Testis (tissue), 2 donors: ENCODE measurements at regions not wholly inside any gene's neighbourhood (a gene's known extent, or its start where the extent isn't known, plus 50 kb on each side); places are given as distances from the start of the nearest gene placed in this dataset.
"Not testable (repeated sequence)": the region's sequence is repeated elsewhere in the genome, so short reads cannot be mapped to it uniquely, and the experiment has no call there.

Experiments used
- DNase-seq: peaks from one replicate; pipeline ENCODE4 v3.0.0-alpha.2; 2019
- H3K27ac ChIP-seq, 2 donors: fragments of 200-600 bp; sonication (generic); one replicate each; pipeline ENCODE4 v1.5.1; 2019
- H3K27me3 ChIP-seq: fragments of 200-600 bp; sonication (generic); one replicate; pipeline ENCODE4 v1.5.1; 2019
- H3K36me3 ChIP-seq: fragments of 200-600 bp; sonication (generic); one replicate; pipeline ENCODE4 v1.5.1; 2017; ENCODE audit warnings: low read depth; ENCODE audit errors: missing control alignments
- H3K4me1 ChIP-seq: fragments of 200-600 bp; sonication (generic); one replicate; pipeline ENCODE4 v1.5.1; 2019
- H3K4me3 ChIP-seq, 2 donors: fragments of 200-600 bp; sonication (generic); one replicate each; pipeline ENCODE4 v1.5.1; 2017 to 2019
- H3K9me3 ChIP-seq: fragments of 200-600 bp; sonication (generic); one replicate; pipeline ENCODE4 v1.5.1; 2017
- POLR2A ChIP-seq: fragments of 450-650 bp; IDR thresholded peaks from one replicate; pipeline ENCODE4 v1.6.1; 2017; ENCODE audit warnings: antibody characterized with exemption, mild to moderate bottlenecking, moderate library complexity
- WGBS, 2 donors: methylation state at CpG; one replicate each; pipeline ENCODE4 v1.1.5; 2018; 5-methylcytosine and 5-hydroxymethylcytosine counted together
- intact Hi-C: fragments of 100-400 bp; cut with DNase I; formaldehyde crosslinking; loops from one replicate; pipeline ENCODE4 v1.15.1; 2023; ENCODE audit warnings: low total_unique reads
- TF ChIP-seq, protein P1 (sequence below), 3 experiments: fragments of 450-650 bp in 2 of 3; fragments of 200-600 bp in 1 of 3; sonication (generic) in 1 of 3; IDR thresholded peaks; one replicate each; pipeline ENCODE4 v1.5.1; 2016 to 2019; ENCODE audit warnings: antibody characterized with exemption in 3 of 3, mild to moderate bottlenecking in 2 of 3, moderate library complexity in 1 of 3

DNA sequence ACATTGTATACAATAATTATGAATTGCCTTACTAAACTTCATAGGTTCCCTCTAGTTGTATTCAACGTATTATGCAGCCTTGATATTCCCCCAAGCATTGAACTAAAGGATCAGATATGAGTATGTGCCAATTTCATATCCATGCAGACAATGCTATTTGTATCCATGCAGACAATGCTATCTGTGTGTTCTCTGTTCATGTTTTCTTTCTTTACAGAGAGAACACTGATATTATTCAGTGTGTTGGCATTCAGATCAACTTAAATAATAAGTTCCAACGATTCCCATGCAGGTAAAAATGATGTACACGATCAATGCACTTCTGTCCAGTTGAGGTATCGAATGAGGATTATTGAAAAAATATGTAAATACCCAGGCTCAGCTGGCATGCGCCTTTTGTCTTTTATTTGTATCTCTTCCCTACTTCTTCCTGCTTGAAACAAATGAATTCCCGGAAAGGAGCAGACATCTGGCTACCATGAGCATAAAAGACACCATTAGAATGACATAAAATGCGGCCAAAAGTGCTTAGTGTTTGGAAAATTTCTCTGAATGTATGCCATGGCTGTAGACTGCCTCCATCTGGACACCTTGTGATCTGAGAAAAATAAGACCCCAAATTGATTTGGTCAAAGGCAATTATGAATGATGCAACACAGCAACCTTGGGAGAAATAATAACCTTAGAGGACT lies 731.5 kb downstream of the SLITRK1 start:
- TF ChIP-seq POLR2A: no peak
- TF ChIP-seq, protein P1, sequence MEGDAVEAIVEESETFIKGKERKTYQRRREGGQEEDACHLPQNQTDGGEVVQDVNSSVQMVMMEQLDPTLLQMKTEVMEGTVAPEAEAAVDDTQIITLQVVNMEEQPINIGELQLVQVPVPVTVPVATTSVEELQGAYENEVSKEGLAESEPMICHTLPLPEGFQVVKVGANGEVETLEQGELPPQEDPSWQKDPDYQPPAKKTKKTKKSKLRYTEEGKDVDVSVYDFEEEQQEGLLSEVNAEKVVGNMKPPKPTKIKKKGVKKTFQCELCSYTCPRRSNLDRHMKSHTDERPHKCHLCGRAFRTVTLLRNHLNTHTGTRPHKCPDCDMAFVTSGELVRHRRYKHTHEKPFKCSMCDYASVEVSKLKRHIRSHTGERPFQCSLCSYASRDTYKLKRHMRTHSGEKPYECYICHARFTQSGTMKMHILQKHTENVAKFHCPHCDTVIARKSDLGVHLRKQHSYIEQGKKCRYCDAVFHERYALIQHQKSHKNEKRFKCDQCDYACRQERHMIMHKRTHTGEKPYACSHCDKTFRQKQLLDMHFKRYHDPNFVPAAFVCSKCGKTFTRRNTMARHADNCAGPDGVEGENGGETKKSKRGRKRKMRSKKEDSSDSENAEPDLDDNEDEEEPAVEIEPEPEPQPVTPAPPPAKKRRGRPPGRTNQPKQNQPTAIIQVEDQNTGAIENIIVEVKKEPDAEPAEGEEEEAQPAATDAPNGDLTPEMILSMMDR (IDR thresholded peaks at IDR 0.05): no peak
- H3K4me3 ChIP-seq: no peak overlapping the region
- H3K27ac ChIP-seq: no peak overlapping the region
- intact Hi-C loops: no loop called here
- no peaks in the 10 kb centered on the region for H3K4me1 ChIP-seq
- H3K9me3 ChIP-seq: no peaks in the 10 kb centered on the region
- no peaks in the 10 kb centered on the region for H3K27me3 ChIP-seq
- DNase-seq: no peak
- WGBS, 2 donors: 86 to 89% methylated on average over 7 of the region's 7 CpGs
- no peaks in the 10 kb centered on the region for H3K36me3 ChIP-seq

DNA sequence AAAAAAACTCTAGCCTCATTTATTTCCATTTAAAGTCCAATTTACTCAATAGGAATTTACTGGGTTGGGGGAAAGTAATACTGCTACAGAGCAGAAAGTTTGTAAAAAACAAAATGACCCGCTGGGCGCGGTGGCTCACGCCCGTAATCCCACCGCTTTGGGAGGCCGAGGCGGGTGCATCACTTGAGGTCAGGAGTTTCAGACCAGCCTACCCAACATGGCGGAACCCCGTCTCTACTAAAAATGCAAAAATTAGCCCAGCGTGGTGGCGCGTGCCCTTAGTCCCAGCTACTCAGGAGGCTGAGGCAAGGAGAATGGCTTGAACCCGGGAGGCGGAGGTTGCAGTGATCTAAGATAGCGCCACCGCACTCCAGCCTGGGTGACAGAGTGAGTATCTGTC lies 745.6 kb downstream of the SLITRK1 start:
- H3K27me3 ChIP-seq: no peaks in the 10 kb centered on the region
- H3K4me3 ChIP-seq: peak overlapping the region in 1 of 2 donors; percentile 3
- no peak for DNase-seq
- intact Hi-C loops: no loop called here
- H3K36me3 ChIP-seq: no peaks in the 10 kb centered on the region
- 53 to 73% methylated on average over 17 of the region's 17 CpGs for WGBS, 2 donors
- H3K4me1 ChIP-seq: no peaks in the 10 kb centered on the region
- no peaks in the 10 kb centered on the region for H3K9me3 ChIP-seq
- TF ChIP-seq, protein P1 (IDR thresholded peaks at IDR 0.05): no peak
- TF ChIP-seq POLR2A: no peak
- H3K27ac ChIP-seq: no peak overlapping the region

DNA sequence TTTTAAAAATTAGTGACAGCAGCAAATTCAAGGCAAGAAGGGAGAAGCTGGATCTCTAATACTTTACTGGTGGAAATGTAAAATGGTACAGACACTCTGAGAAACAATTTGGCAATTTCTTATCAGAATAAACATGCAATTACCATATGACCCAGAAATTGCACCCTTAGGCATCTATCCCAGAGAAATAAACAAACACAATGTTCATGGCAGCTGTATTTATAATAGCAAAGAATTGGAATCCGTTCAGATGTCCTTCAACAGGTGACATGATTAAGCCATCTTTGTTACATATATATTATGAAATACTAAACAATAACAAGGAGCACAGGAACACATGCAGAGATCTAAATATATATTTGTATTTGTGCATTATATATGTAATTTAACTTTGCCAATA lies 756.5 kb downstream of the SLITRK1 start:
- Histone ChIP-seq H3K27ac (no peak overlapping the region), H3K9me3 (no peaks in the 10 kb centered on the region), H3K4me3 (no peak overlapping the region), H3K27me3 (no peaks in the 10 kb centered on the region), H3K36me3 (no peaks in the 10 kb centered on the region), H3K4me1 (no peaks in the 10 kb centered on the region)
- no peak for TF ChIP-seq POLR2A
- TF ChIP-seq, protein P1 (IDR thresholded peaks at IDR 0.05): no peak
- 0 to 33% methylated on average over 1 of the region's 1 CpG for WGBS, 2 donors
- intact Hi-C loops: no loop called here
- DNase-seq: no peak

DNA sequence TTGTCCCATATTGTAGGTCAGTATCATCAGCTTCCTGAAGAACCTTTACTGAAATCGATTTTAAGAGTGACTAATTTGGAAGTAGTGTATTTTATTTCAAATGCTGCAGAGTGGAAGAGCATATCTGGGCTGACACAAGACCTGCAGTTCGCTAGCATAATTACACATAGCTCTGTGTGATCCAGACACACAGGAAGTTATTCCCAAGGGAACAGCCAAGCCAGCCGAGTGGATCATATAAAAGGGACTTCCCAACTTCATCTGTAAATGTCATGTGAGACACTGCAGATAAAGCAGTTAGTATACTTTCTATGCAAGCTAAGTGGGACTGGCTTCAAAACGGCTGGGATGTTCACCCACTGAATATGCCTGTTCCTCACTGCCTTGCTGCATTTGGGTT lies 760.4 kb downstream of the SLITRK1 start:
- Histone ChIP-seq H3K9me3 (no peaks in the 10 kb centered on the region), H3K27ac (no peak overlapping the region), H3K36me3 (no peaks in the 10 kb centered on the region), H3K27me3 (no peaks in the 10 kb centered on the region), H3K4me1 (no peaks in the 10 kb centered on the region), H3K4me3 (no peak overlapping the region)
- intact Hi-C loops: no loop called here
- no peak for DNase-seq
- WGBS, 2 donors: 67 to 71% methylated on average over 4 of the region's 4 CpGs
- TF ChIP-seq, protein P1 (IDR thresholded peaks at IDR 0.05): no peak
- no peak for TF ChIP-seq POLR2A

DNA sequence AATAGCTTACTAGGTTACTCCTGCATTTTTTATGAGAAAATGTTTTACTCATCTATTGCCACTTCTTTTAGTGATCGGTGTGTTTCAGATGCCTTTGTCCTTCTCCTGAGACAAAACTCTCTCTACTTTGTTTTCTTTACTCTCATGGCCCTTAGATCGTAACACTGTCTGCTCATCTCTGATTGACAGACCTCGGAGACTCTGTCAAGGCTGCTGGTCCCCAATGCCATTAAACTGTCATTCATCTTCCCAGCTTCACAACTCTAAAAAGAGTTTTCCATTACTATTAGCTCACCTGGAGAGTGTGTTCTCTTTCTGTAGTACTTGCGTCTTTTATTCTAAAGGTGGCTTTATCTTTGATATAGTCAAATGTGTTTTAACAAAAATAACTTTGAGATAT lies 765.2 kb downstream of the SLITRK1 start:
- 78% methylated on average over 4 of the region's 4 CpGs for WGBS, 2 donors
- intact Hi-C loops: no loop called here
- no peak for DNase-seq
- no peaks in the 10 kb centered on the region for H3K27me3 ChIP-seq
- no peak overlapping the region for H3K27ac ChIP-seq
- no peaks in the 10 kb centered on the region for H3K36me3 ChIP-seq
- no peak for TF ChIP-seq POLR2A
- TF ChIP-seq, protein P1 (IDR thresholded peaks at IDR 0.05): no peak
- no peaks in the 10 kb centered on the region for H3K4me1 ChIP-seq
- H3K9me3 ChIP-seq: no peaks in the 10 kb centered on the region
- H3K4me3 ChIP-seq: no peak overlapping the region

DNA sequence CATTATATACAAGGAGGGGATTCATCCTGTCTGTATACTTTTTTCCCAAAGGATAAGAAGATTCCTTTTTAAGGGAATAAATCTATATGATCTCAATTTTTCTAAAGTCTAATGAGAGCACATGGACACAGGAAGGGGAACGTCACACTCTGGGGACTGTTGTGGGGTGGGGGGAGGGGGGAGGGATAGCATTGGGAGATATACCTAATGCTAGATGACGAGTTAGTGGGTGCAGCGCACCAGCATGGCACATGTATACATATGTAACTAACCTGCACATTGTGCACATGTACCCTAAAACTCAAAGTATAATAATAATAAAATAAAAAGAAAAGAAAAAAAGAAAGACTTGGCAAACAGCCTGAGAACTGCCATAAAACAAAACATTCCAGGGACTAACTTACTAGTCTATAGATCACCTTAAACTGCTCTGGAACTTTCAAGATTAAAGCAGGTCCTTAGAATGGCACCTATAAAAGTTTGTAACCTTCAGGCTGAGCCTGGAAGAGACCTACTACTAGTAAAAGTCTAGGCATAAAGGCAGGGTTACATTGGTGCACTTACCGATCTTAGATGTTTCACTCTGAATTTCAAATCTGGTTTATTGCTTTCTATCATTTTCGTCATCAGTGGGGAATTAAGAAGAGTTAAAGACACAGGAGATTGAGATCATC lies 780.6 kb downstream of the SLITRK1 start:
- 66 to 78% methylated on average over 5 of the region's 5 CpGs for WGBS, 2 donors
- H3K9me3 ChIP-seq, H3K36me3 ChIP-seq, DNase-seq, H3K27me3 ChIP-seq, H3K27ac ChIP-seq, intact Hi-C loops, H3K4me1 ChIP-seq: not testable (repeated sequence)
- peak overlapping the region in 1 of 2 donors; percentile 30 for H3K4me3 ChIP-seq
